ENCODE measurements at regions not wholly inside any gene's neighbourhood (a gene's known extent, or its start where the extent isn't known, plus 50 kb on each side); places are given as distances from the start of the nearest gene placed in this dataset.

DNA sequence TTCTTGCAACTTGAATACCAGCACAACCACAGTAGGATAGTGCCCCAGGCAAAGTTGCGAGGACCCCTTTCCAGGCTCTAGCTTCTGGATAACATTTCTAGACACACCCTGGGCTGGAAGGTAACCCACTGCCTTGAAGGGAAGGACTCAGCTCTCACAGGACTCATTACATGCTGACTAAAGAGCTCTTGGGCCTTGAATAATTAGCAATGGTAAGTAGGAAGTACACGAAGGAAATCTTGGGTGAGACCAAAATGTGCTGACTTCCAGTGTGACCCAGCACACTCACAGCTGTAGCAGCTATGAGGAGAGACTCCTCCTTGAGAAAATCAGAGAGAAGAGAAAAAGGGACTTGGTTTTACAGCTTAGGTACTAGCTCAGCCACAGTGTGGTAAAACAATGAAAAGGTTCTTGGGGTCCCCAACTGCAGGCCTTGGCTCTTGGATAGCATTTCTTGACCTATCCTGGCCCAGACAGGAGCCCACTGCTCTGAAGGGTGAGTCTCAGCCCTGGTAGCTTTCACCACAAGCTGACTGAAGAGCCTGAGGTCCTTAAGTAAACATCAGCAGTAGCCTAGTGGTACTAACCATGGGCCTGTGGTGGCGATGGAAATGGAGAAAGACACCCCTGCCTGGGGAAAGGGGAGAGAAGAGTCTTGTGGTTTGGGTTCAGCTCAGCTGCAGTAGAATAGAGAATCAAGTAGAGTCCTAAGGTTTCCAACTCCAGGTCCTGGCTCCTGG, 621.7 kb downstream of the SEMA5A start:
- no peak overlapping the region for H3K4me3 Mint-ChIP-seq
- ChIA-PET CTCF (interaction anchor here (2.9 kb wide), 1 partner anchor 16 kb away, joined by 19 read pairs; no protein-coding TSS in a partner anchor), POLR2A (no interaction called here)
- TF ChIP-seq NFYB (CRISPR knock-in tag; conservative IDR thresholded peaks at IDR 0.05; ENCODE audit: low read depth) (no peak), GABPB1 (CRISPR knock-in tag; IDR thresholded peaks at IDR 0.05) (no peak), GRHL2 (CRISPR knock-in tag; IDR thresholded peaks at IDR 0.05; ENCODE audit: insufficient replicate concordance, severe bottlenecking) (no peak), JAZF1 (CRISPR knock-in tag; IDR thresholded peaks at IDR 0.05) (no peak), TEAD1 (CRISPR knock-in tag; IDR thresholded peaks at IDR 0.05) (no peak), ZNF671 (CRISPR knock-in tag; IDR thresholded peaks at IDR 0.05) (no peak)
- TF ChIP-seq, protein P1, sequence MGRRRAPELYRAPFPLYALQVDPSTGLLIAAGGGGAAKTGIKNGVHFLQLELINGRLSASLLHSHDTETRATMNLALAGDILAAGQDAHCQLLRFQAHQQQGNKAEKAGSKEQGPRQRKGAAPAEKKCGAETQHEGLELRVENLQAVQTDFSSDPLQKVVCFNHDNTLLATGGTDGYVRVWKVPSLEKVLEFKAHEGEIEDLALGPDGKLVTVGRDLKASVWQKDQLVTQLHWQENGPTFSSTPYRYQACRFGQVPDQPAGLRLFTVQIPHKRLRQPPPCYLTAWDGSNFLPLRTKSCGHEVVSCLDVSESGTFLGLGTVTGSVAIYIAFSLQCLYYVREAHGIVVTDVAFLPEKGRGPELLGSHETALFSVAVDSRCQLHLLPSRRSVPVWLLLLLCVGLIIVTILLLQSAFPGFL (CRISPR knock-in tag; IDR thresholded peaks at IDR 0.05; ENCODE audit: borderline replicate concordance): no peak
- TF ChIP-seq, protein P2, sequence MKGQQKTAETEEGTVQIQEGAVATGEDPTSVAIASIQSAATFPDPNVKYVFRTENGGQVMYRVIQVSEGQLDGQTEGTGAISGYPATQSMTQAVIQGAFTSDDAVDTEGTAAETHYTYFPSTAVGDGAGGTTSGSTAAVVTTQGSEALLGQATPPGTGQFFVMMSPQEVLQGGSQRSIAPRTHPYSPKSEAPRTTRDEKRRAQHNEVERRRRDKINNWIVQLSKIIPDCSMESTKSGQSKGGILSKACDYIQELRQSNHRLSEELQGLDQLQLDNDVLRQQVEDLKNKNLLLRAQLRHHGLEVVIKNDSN (CRISPR knock-in tag; IDR thresholded peaks at IDR 0.05): no peak
- TF ChIP-seq, protein P3, sequence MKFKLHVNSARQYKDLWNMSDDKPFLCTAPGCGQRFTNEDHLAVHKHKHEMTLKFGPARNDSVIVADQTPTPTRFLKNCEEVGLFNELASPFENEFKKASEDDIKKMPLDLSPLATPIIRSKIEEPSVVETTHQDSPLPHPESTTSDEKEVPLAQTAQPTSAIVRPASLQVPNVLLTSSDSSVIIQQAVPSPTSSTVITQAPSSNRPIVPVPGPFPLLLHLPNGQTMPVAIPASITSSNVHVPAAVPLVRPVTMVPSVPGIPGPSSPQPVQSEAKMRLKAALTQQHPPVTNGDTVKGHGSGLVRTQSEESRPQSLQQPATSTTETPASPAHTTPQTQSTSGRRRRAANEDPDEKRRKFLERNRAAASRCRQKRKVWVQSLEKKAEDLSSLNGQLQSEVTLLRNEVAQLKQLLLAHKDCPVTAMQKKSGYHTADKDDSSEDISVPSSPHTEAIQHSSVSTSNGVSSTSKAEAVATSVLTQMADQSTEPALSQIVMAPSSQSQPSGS (CRISPR knock-in tag; IDR thresholded peaks at IDR 0.05; ENCODE audit: borderline replicate concordance, low read depth): no peak
- TF ChIP-seq, protein P4, sequence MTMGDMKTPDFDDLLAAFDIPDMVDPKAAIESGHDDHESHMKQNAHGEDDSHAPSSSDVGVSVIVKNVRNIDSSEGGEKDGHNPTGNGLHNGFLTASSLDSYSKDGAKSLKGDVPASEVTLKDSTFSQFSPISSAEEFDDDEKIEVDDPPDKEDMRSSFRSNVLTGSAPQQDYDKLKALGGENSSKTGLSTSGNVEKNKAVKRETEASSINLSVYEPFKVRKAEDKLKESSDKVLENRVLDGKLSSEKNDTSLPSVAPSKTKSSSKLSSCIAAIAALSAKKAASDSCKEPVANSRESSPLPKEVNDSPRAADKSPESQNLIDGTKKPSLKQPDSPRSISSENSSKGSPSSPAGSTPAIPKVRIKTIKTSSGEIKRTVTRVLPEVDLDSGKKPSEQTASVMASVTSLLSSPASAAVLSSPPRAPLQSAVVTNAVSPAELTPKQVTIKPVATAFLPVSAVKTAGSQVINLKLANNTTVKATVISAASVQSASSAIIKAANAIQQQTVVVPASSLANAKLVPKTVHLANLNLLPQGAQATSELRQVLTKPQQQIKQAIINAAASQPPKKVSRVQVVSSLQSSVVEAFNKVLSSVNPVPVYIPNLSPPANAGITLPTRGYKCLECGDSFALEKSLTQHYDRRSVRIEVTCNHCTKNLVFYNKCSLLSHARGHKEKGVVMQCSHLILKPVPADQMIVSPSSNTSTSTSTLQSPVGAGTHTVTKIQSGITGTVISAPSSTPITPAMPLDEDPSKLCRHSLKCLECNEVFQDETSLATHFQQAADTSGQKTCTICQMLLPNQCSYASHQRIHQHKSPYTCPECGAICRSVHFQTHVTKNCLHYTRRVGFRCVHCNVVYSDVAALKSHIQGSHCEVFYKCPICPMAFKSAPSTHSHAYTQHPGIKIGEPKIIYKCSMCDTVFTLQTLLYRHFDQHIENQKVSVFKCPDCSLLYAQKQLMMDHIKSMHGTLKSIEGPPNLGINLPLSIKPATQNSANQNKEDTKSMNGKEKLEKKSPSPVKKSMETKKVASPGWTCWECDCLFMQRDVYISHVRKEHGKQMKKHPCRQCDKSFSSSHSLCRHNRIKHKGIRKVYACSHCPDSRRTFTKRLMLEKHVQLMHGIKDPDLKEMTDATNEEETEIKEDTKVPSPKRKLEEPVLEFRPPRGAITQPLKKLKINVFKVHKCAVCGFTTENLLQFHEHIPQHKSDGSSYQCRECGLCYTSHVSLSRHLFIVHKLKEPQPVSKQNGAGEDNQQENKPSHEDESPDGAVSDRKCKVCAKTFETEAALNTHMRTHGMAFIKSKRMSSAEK (CRISPR knock-in tag; IDR thresholded peaks at IDR 0.05; ENCODE audit: borderline replicate concordance): no peak
- TF ChIP-seq, protein P5, sequence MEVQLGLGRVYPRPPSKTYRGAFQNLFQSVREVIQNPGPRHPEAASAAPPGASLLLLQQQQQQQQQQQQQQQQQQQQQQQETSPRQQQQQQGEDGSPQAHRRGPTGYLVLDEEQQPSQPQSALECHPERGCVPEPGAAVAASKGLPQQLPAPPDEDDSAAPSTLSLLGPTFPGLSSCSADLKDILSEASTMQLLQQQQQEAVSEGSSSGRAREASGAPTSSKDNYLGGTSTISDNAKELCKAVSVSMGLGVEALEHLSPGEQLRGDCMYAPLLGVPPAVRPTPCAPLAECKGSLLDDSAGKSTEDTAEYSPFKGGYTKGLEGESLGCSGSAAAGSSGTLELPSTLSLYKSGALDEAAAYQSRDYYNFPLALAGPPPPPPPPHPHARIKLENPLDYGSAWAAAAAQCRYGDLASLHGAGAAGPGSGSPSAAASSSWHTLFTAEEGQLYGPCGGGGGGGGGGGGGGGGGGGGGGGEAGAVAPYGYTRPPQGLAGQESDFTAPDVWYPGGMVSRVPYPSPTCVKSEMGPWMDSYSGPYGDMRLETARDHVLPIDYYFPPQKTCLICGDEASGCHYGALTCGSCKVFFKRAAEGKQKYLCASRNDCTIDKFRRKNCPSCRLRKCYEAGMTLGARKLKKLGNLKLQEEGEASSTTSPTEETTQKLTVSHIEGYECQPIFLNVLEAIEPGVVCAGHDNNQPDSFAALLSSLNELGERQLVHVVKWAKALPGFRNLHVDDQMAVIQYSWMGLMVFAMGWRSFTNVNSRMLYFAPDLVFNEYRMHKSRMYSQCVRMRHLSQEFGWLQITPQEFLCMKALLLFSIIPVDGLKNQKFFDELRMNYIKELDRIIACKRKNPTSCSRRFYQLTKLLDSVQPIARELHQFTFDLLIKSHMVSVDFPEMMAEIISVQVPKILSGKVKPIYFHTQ (CRISPR knock-in tag; IDR thresholded peaks at IDR 0.05): no peak
- no peaks in the 10 kb centered on the region for H3K9me3 Mint-ChIP-seq
- no peak for ATAC-seq
- H3K27me3 Mint-ChIP-seq (ENCODE audit: low read depth): no peaks in the 10 kb centered on the region
- no peak for DNase-seq (ENCODE audit: low spot score)
- H3K4me1 Mint-ChIP-seq: no peaks in the 10 kb centered on the region
- H3K36me3 Mint-ChIP-seq: no peaks in the 10 kb centered on the region
- no peak overlapping the region for H3K27ac Mint-ChIP-seq

DNA sequence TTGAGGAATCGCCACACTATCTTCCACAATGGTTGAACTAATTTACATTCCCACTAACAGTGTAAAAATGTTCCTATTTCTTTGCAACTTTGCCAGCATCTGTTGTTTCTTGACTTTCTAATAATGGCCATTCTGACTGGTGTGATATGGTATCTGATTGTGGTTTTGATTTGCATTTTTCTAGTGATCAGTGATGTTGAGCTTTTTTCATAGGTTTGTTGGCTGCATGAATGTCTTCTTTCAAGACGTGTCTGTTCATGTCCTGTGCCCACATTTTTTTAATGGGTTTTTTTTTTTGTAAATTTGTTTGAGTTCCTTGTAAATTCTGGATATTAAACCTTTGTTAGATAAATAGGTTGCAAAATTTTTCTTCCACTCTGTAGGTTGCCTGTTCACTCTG, 615.9 kb downstream of the SEMA5A start:
- no peaks in the 10 kb centered on the region for H3K4me1 Mint-ChIP-seq
- peaks cover 26% of the 10 kb centered on the region; the same call in 1 of the 2 replicates for H3K9me3 Mint-ChIP-seq
- no peaks in the 10 kb centered on the region for H3K36me3 Mint-ChIP-seq
- H3K27ac Mint-ChIP-seq: no peak overlapping the region
- H3K27me3 Mint-ChIP-seq (ENCODE audit: low read depth): no peaks in the 10 kb centered on the region; the same call in 1 of the 2 replicates
- no peak for ATAC-seq
- DNase-seq (ENCODE audit: low spot score): no peak
- H3K4me3 Mint-ChIP-seq: no peak overlapping the region
- ChIA-PET POLR2A (no interaction called here), CTCF (no interaction called here)
- no peak for TF ChIP-seq FOXP1 (CRISPR knock-in tag; IDR thresholded peaks at IDR 0.05; ENCODE audit: borderline replicate concordance)
- TF ChIP-seq, protein P6, sequence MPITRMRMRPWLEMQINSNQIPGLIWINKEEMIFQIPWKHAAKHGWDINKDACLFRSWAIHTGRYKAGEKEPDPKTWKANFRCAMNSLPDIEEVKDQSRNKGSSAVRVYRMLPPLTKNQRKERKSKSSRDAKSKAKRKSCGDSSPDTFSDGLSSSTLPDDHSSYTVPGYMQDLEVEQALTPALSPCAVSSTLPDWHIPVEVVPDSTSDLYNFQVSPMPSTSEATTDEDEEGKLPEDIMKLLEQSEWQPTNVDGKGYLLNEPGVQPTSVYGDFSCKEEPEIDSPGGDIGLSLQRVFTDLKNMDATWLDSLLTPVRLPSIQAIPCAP (CRISPR knock-in tag; IDR thresholded peaks at IDR 0.05): no peak
